Right lobe of liver (tissue), 6 donors: ENCODE measurements at regions not wholly inside any gene's neighbourhood (a gene's known extent, or its start where the extent isn't known, plus 50 kb on each side); places are given as distances from the start of the nearest gene placed in this dataset.
"Not testable (repeated sequence)": the region's sequence is repeated elsewhere in the genome, so short reads cannot be mapped to it uniquely, and the experiment has no call there.

Source experiments
- ATAC-seq, 4 donors: fragments of 200-7000 bp; cut with Tn5 transposase; one replicate each; pipeline ENCODE4 v1.9.1; 2020; ENCODE audit warnings: mild to moderate bottlenecking in 4 of 4, moderate library complexity in 4 of 4
- DNase-seq, 3 donors: peaks; one replicate each; pipeline ENCODE4 v3.0.0-alpha.2; 2020
- H3K27ac ChIP-seq, 3 donors: fragments of 200-600 bp; one replicate each; pipeline ENCODE4 v1.8.0; 2022
- H3K27me3 ChIP-seq, 2 donors: fragments of 200-600 bp; one replicate each; pipeline ENCODE4 v1.8.0; 2022
- H3K36me3 ChIP-seq, 4 donors: fragments of 200-600 bp; sonication (generic) in 1 of 4; one replicate each; pipeline versions ENCODE4 v1.5.1 to v1.8.0; 2017 to 2022; ENCODE audit warnings: control low read depth in 1 of 4
- H3K4me1 ChIP-seq, 4 donors: fragments of 200-600 bp; sonication (generic) in 1 of 4; one replicate each; pipeline versions ENCODE4 v1.5.1 to v1.8.0; 2017 to 2022; ENCODE audit warnings: control low read depth in 1 of 4
- H3K4me3 ChIP-seq, 3 donors: fragments of 200-600 bp; one replicate each; pipeline ENCODE4 v1.8.0; 2022
- H3K9me3 ChIP-seq, 4 donors: fragments of 200-600 bp; sonication (generic) in 1 of 4; one replicate each; pipeline versions ENCODE4 v1.5.1 to v1.8.0; 2017 to 2022; ENCODE audit warnings: control low read depth in 1 of 4
- CTCF ChIP-seq, 4 donors: fragments of 200-600 bp in 3 of 4; fragments of 450-650 bp in 1 of 4; IDR thresholded peaks; one replicate each; pipeline versions ENCODE4 v1.5.1 to v1.8.0; 2016 to 2022; ENCODE audit warnings: antibody characterized with exemption in 4 of 4, mild to moderate bottlenecking in 2 of 4
- POLR2A ChIP-seq: fragments of 450-650 bp; IDR thresholded peaks from one replicate; pipeline ENCODE4 v1.6.1; 2017; ENCODE audit warnings: antibody characterized with exemption, mild to moderate bottlenecking
- WGBS: methylation state at CpG from one replicate; pipeline ENCODE4 v1.1.6; 2018; ENCODE audit warnings: low coverage, low lambda C conversion rate; ENCODE audit not compliant: insufficient coverage; ENCODE audit errors: missing lambda C conversion rate; 5-methylcytosine and 5-hydroxymethylcytosine counted together
- intact Hi-C, 2 donors: fragments of 100-400 bp; cut with DNase I; formaldehyde crosslinking; loops; one replicate each; pipeline versions ENCODE4 v1.11.2 to v1.14.1; 2022
- donor health status: DM: no; HTN: yes; CAD: no.
- donor health status: DM: no; HTN: no; CAD: no.
- donor health status: DM: no; HTN: no; CAD: no.
- donor health status: DM: no; HTN: yes; CAD: no.
- donor health status: DM: no; HTN: yes; CAD: no.

- Histone ChIP-seq H3K36me3 (no peaks in the 10 kb centered on the region), H3K9me3 (no peaks in the 10 kb centered on the region), H3K27ac (no peak overlapping the region), H3K27me3 (no peaks in the 10 kb centered on the region), H3K4me3 (no peak overlapping the region), H3K4me1 (no peaks in the 10 kb centered on the region)
- intact Hi-C loops, result no loop called here
- TF ChIP-seq CTCF (IDR thresholded peaks at IDR 0.05) (no peak), POLR2A (no peak)
- DNase-seq, result no peak
- ATAC-seq, result no peak
- 100% methylated on average over 1 of the region's 1 CpG for WGBS
Measured at GRCh38 chrX:38959736-38960135, 158.5 kb downstream of the MID1IP1 start.

GRCh38 chrX:38960137-38960536, 158.9 kb downstream of the MID1IP1 start:
- WGBS, result 63% methylated on average over 2 of the region's 2 CpGs
- Histone ChIP-seq H3K27me3 (no peaks in the 10 kb centered on the region), H3K36me3 (no peaks in the 10 kb centered on the region), H3K27ac (no peak overlapping the region), H3K4me3 (no peak overlapping the region), H3K4me1 (no peaks in the 10 kb centered on the region), H3K9me3 (no peaks in the 10 kb centered on the region)
- intact Hi-C loops, result no loop called here
- DNase-seq (no peak), ATAC-seq (no peak)
- no peak for TF ChIP-seq POLR2A
- no peak for TF ChIP-seq CTCF (IDR thresholded peaks at IDR 0.05)

- no peaks in the 10 kb centered on the region for H3K4me1 ChIP-seq
- H3K4me3 ChIP-seq, result no peak overlapping the region
- no peaks in the 10 kb centered on the region for H3K27me3 ChIP-seq
- ATAC-seq (no peak), DNase-seq (no peak)
- H3K36me3 ChIP-seq, result no peaks in the 10 kb centered on the region
- WGBS, result 80% methylated on average over 4 of the region's 4 CpGs
- H3K9me3 ChIP-seq, result no peaks in the 10 kb centered on the region
- TF ChIP-seq POLR2A, result no peak
- TF ChIP-seq CTCF (IDR thresholded peaks at IDR 0.05), result no peak
- H3K27ac ChIP-seq, result no peak overlapping the region
- intact Hi-C loops, result no loop called here
Measured at GRCh38 chrX:38961936-38962335, 160.7 kb downstream of the MID1IP1 start.

- ATAC-seq, intact Hi-C loops, DNase-seq, H3K36me3 ChIP-seq, H3K4me1 ChIP-seq, H3K27me3 ChIP-seq, H3K9me3 ChIP-seq, H3K27ac ChIP-seq, H3K4me3 ChIP-seq: not testable (repeated sequence)
- 86% methylated on average over 1 of the region's 3 CpGs for WGBS
Measured at GRCh38 chrX:38963244-38963643, 162.0 kb downstream of the MID1IP1 start.

- Histone ChIP-seq H3K4me3 (no peak overlapping the region), H3K27ac (no peak overlapping the region), H3K27me3 (no peaks in the 10 kb centered on the region), H3K4me1 (no peaks in the 10 kb centered on the region), H3K9me3 (no peaks in the 10 kb centered on the region), H3K36me3 (no peaks in the 10 kb centered on the region)
- intact Hi-C loops, result no loop called here
- no peak for ATAC-seq
- 0% methylated on average over 1 of the region's 6 CpGs for WGBS
- no peak for TF ChIP-seq CTCF (IDR thresholded peaks at IDR 0.05)
- TF ChIP-seq POLR2A, result no peak
- no peak for DNase-seq
Measured at GRCh38 chrX:38965888-38966287, 164.6 kb downstream of the MID1IP1 start.
